Suprapubic skin (tissue), 4 donors: ENCODE measurements at regions not wholly inside any gene's neighbourhood (a gene's known extent, or its start where the extent isn't known, plus 50 kb on each side); places are given as distances from the start of the nearest gene placed in this dataset.

Source experiments
- DNase-seq, 2 donors: peaks; one replicate each; pipeline ENCODE4 v3.0.0-alpha.2; 2019; ENCODE audit warnings: low spot score in 2 of 2
- H3K27ac ChIP-seq: fragments of 200-600 bp; sonication (generic); one replicate; pipeline ENCODE4 v1.5.1; 2019
- H3K27me3 ChIP-seq: fragments of 200-600 bp; sonication (generic); one replicate; pipeline ENCODE4 v1.5.1; 2019
- H3K36me3 ChIP-seq: fragments of 200-600 bp; sonication (generic); one replicate; pipeline ENCODE4 v1.5.1; 2019
- H3K4me1 ChIP-seq: fragments of 200-600 bp; sonication (generic); one replicate; pipeline ENCODE4 v1.5.1; 2019
- H3K4me3 ChIP-seq: fragments of 200-600 bp; sonication (generic); one replicate; pipeline ENCODE4 v1.5.1; 2019; ENCODE audit warnings: mild to moderate bottlenecking
- H3K9me3 ChIP-seq: fragments of 200-600 bp; sonication (generic); one replicate; pipeline ENCODE4 v1.5.1; 2019
- CTCF ChIP-seq, 2 donors: fragments of 200-600 bp in 1 of 2; fragments of 450-650 bp in 1 of 2; sonication (generic) in 1 of 2; IDR thresholded peaks; one replicate each; pipeline ENCODE4 v1.5.1; 2016 to 2019; ENCODE audit warnings: antibody characterized with exemption in 2 of 2, mild to moderate bottlenecking in 1 of 2, moderate library complexity in 1 of 2
- EP300 ChIP-seq: sonication (generic); formaldehyde crosslinking; IDR thresholded peaks from one replicate; pipeline ENCODE4 v1.6.1; 2017; ENCODE audit warnings: antibody characterized with exemption
- POLR2A ChIP-seq, 2 donors: fragments of 450-650 bp; IDR thresholded peaks; one replicate each; pipeline ENCODE4 v1.6.1; 2017; ENCODE audit warnings: antibody characterized with exemption in 2 of 2, mild to moderate bottlenecking in 2 of 2, moderate library complexity in 2 of 2
- POLR2AphosphoS5 ChIP-seq, 3 donors: sonication (generic); formaldehyde crosslinking; IDR thresholded peaks; one replicate each; pipeline ENCODE4 v1.6.1; 2017; ENCODE audit warnings: antibody characterized with exemption in 3 of 3
- WGBS: methylation state at CpG from one replicate; pipeline ENCODE4 v1.1.5; 2018; 5-methylcytosine and 5-hydroxymethylcytosine counted together

- 94% methylated on average over 2 of the region's 2 CpGs for WGBS
- Histone ChIP-seq H3K4me1 (no peaks in the 10 kb centered on the region), H3K27ac (no peak overlapping the region), H3K36me3 (no peaks in the 10 kb centered on the region), H3K4me3 (no peak overlapping the region), H3K27me3 (no peaks in the 10 kb centered on the region), H3K9me3 (no peaks in the 10 kb centered on the region)
- TF ChIP-seq EP300 (no peak), POLR2A (IDR thresholded peaks at IDR 0.05) (no peak), CTCF (IDR thresholded peaks at IDR 0.05) (no peak), POLR2AphosphoS5 (IDR thresholded peaks at IDR 0.05) (no peak)
- DNase-seq, result no peak
Measured at GRCh38 chr12:38448991-38449390, 132.4 kb downstream of the ALG10B start.

- H3K27me3 ChIP-seq, result no peaks in the 10 kb centered on the region
- WGBS, result 69% methylated on average over 2 of the region's 2 CpGs
- H3K4me1 ChIP-seq, result no peaks in the 10 kb centered on the region
- no peak for TF ChIP-seq CTCF (IDR thresholded peaks at IDR 0.05)
- TF ChIP-seq POLR2AphosphoS5 (IDR thresholded peaks at IDR 0.05), result no peak
- H3K27ac ChIP-seq, result no peak overlapping the region
- no peak overlapping the region for H3K4me3 ChIP-seq
- no peaks in the 10 kb centered on the region for H3K36me3 ChIP-seq
- DNase-seq, result no peak
- H3K9me3 ChIP-seq, result no peaks in the 10 kb centered on the region
Measured at GRCh38 chr12:38456537-38457120, 140.1 kb downstream of the ALG10B start.

GRCh38 chr12:38465020-38465419 is 148.4 kb downstream of the ALG10B start:
- DNase-seq, result no peak
- no peak overlapping the region for H3K27ac ChIP-seq
- no peaks in the 10 kb centered on the region for H3K4me1 ChIP-seq
- TF ChIP-seq EP300 (no peak), CTCF (IDR thresholded peaks at IDR 0.05) (no peak), POLR2AphosphoS5 (IDR thresholded peaks at IDR 0.05) (no peak), POLR2A (IDR thresholded peaks at IDR 0.05) (no peak)
- 80% methylated on average over 5 of the region's 5 CpGs for WGBS
- no peaks in the 10 kb centered on the region for H3K36me3 ChIP-seq
- no peak overlapping the region for H3K4me3 ChIP-seq
- H3K9me3 ChIP-seq, result no peaks in the 10 kb centered on the region
- H3K27me3 ChIP-seq, result no peaks in the 10 kb centered on the region

GRCh38 chr12:38469715-38470114 is 153.1 kb downstream of the ALG10B start:
- Histone ChIP-seq H3K27me3 (no peaks in the 10 kb centered on the region), H3K9me3 (no peaks in the 10 kb centered on the region), H3K27ac (no peak overlapping the region), H3K36me3 (no peaks in the 10 kb centered on the region), H3K4me1 (no peaks in the 10 kb centered on the region), H3K4me3 (no peak overlapping the region)
- WGBS, result 83% methylated on average over 7 of the region's 7 CpGs
- DNase-seq, result no peak
- TF ChIP-seq CTCF (IDR thresholded peaks at IDR 0.05) (no peak), POLR2AphosphoS5 (IDR thresholded peaks at IDR 0.05) (no peak), POLR2A (IDR thresholded peaks at IDR 0.05) (no peak), EP300 (no peak)

- Histone ChIP-seq H3K27me3 (no peaks in the 10 kb centered on the region), H3K36me3 (no peaks in the 10 kb centered on the region), H3K4me3 (no peak overlapping the region), H3K9me3 (no peaks in the 10 kb centered on the region), H3K4me1 (no peaks in the 10 kb centered on the region), H3K27ac (no peak overlapping the region)
- no peak for DNase-seq
- no peak for TF ChIP-seq POLR2AphosphoS5 (IDR thresholded peaks at IDR 0.05)
- no peak for TF ChIP-seq CTCF (IDR thresholded peaks at IDR 0.05)
- no peak for TF ChIP-seq POLR2A (IDR thresholded peaks at IDR 0.05)
- no peak for TF ChIP-seq EP300
Measured at GRCh38 chr12:38477340-38478090, 160.9 kb downstream of the ALG10B start.
